SKM-1 (cell line): ENCODE measurements at regions not wholly inside any gene's neighbourhood (a gene's known extent, or its start where the extent isn't known, plus 50 kb on each side); places are given as distances from the start of the nearest gene placed in this dataset.

Experiments
- DNase-seq: peaks from one replicate; lab custom pipeline; 2025; ENCODE audit not compliant: unreplicated experiment; lab: John Stamatoyannopoulos, UW

- DNase-seq = no peak
Measured at GRCh38 chrX:57848857-57849256, 61.4 kb downstream of the ZXDA start.

GRCh38 chrX:57822818-57823217 lies 87.4 kb downstream of the ZXDA start:
- no peak for DNase-seq

DNA sequence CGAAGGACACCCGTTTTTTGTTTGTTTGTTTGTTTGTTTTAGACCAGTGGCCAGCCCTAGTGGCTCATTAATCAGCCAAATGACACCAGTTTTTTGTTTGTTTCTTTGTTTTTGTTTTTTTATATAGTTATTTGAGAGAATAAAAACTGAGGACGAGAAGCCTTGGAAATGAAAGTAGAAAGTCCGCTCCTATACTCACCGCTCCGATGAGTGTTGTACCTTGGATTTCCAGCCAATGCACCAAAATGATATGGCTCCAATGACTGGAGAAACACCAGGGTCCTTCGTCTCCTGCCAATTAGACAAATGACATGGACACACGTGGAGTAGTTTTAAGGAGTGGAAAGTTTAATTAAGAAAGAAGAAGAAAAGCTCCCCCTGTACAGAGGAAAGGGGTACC lies 87.9 kb downstream of the ZXDA start:
- no peak for DNase-seq

- DNase-seq = peak; percentile 1
Measured at GRCh38 chrX:57821703-57822387, 88.4 kb downstream of the ZXDA start.

DNA sequence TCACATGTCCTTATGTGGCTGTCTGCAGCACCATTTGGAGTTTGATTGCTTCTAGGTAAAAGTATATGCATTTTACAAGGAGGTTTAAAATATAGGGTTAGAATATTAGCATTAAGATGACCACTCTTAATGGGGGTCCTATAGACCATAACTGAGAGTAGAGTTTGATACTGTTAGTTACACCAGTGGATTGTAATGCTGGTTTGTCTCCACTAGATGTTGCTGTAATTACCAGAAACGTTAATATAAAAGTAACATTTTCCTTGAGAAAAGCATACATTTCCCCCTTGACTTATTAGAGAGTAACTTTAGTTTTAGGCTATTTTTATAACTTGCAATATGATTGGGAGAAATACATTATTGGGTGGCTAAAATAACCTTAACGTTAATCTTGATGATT lies 93.0 kb downstream of the ZXDA start:
- DNase-seq = no peak

DNA sequence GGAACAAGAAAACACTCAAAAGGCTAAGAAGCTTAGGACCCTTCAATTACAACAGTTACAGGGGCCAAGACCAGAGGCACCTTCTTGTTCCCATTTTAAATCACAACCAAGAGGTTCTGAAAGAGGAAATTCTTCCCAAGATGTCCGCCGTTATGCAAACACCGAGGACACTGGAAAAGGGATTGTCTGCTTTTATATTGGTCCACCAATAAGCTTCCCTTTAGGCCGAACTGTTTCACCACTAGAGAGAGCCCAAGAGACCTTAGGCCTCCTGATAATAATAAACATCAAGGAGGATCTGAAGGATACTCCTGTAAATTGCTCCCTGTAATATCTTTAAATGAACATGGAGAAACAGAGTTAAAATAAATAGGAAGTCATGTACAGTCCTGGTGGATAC lies 92.6 kb upstream of the NLRP2B start:
- no peak for DNase-seq

DNA sequence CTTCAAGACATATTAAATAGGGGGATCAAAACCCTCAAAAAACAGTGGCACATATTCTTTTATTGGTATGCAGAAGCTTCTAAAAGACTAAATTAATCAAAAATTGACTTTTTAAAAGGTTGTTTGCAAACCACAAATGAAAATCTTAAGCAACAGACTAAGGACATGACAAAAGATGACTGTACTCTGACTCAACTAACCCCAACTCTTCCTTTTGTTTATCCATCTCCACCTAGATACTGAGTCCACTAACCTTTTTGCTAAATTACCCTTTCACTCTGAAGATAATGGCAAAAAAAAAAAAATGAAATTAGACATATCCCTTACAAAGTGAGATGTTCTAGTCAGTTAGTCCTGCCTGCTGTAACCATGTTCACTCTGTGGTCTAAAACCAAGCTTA lies 91.6 kb upstream of the NLRP2B start:
- DNase-seq = no peak

- no peak for DNase-seq
Measured at GRCh38 chrX:57752866-57753265, 72.8 kb upstream of the NLRP2B start.

GRCh38 chrX:57741107-57741506 lies 61.0 kb upstream of the NLRP2B start:
- no peak for DNase-seq

DNA sequence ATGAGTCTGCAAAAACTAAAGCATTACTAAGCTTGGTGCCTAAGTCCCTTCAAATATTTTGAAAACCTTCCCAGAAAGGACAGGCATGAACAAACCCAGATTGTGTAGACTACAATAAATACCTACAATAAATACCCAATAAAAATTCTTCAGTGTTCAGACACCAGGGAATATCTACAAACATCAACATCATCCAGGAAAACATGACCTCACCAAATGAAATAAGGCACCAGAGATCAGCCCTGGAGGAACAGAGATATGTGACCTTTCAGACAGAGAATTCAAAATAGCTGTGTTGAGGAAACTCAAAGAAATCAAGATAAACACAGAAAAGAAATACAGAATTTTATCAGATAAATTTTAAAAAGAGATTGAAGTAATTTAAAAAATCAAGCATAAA lies 57.8 kb upstream of the NLRP2B start:
- no peak for DNase-seq
